H1 (cell line): ENCODE measurements at regions not wholly inside any gene's neighbourhood (a gene's known extent, or its start where the extent isn't known, plus 50 kb on each side); places are given as distances from the start of the nearest gene placed in this dataset.

ENCODE experiments used
- CHD1 ChIP-seq: IDR thresholded peaks from 2 replicates; pipeline ENCODE4 v1.6.1; 2012; ENCODE audit warnings: low read depth, low read length, improper control_type of control experiment
- CHD7 ChIP-seq: fragments of 300-600 bp; sonication (generic); IDR thresholded peaks from 2 replicates; pipeline ENCODE4 v1.7.1; 2012; ENCODE audit warnings: low read length, moderate library complexity, mild to moderate bottlenecking, inconsistent platforms; ENCODE audit not compliant: insufficient replicate concordance
- CTCF ChIP-seq, 3 experiments: IDR thresholded peaks; 1 replicate in 2 of 3; 2 replicates in 1 of 3; pipeline versions ENCODE4 v1.5.1 to v1.6.1; 2011; ENCODE audit warnings: low read length in 3 of 3, mild to moderate bottlenecking in 3 of 3, inconsistent platforms in 2 of 3, low read depth in 1 of 3, moderate library complexity in 1 of 3; ENCODE audit not compliant: insufficient read depth in 1 of 3; ENCODE audit errors: control extremely low read depth in 1 of 3
- HDAC2 ChIP-seq, 2 experiments: fragments of 300-600 bp in 1 of 2; sonication (generic) in 1 of 2; IDR thresholded peaks; 2 replicates each; pipeline ENCODE4 v1.6.1; 2011 to 2012; ENCODE audit warnings: low read depth in 2 of 2, low read length in 2 of 2, mild to moderate bottlenecking in 2 of 2, moderate library complexity in 2 of 2, borderline replicate concordance in 1 of 2, inconsistent platforms in 1 of 2
- KDM1A ChIP-seq: fragments of 200-600, 300-600 bp; sonication (generic); IDR thresholded peaks from 2 replicates; pipeline ENCODE4 v1.7.1; 2016; ENCODE audit warnings: mild to moderate bottlenecking, low read length, borderline replicate concordance
- NANOG ChIP-seq: IDR thresholded peaks from 2 replicates; pipeline ENCODE4 v1.6.1; 2011; ENCODE audit warnings: low read length, low read depth, mild to moderate bottlenecking, inconsistent platforms; ENCODE audit not compliant: insufficient read depth, poor library complexity, severe bottlenecking
- SP2 ChIP-seq: IDR thresholded peaks from 2 replicates; pipeline ENCODE4 v1.6.1; 2012; ENCODE audit warnings: mild to moderate bottlenecking, low read length, inconsistent platforms
- TAF1 ChIP-seq: IDR thresholded peaks from 2 replicates; pipeline ENCODE4 v1.6.1; 2011; ENCODE audit warnings: mild to moderate bottlenecking, low read depth, low read length
- TAF7 ChIP-seq: optimal IDR thresholded peaks from 2 replicates; pipeline ENCODE3; 2011; ENCODE audit warnings: low read depth, mild to moderate bottlenecking, inconsistent platforms, low read length, moderate library complexity, borderline replicate concordance

- TF ChIP-seq CHD7 (no peak), CTCF (IDR thresholded peaks at IDR 0.05; ENCODE audit: control extremely low read depth in 1 of 3, insufficient read depth in 1 of 3, low read depth in 1 of 3, low read length in 3 of 3) (no peak), SP2 (no peak), KDM1A (no peak), CHD1 (no peak), TAF1 (no peak), NANOG (no peak), HDAC2 (IDR thresholded peaks at IDR 0.05; ENCODE audit: borderline replicate concordance in 1 of 2, low read depth in 2 of 2, low read length in 2 of 2) (no peak), TAF7 (no peak)
Observed at GRCh38 chr12:65574867-65575266, 249.4 kb upstream of the HMGA2 start (continued).
